GM18507 (cell line): ENCODE measurements at regions not wholly inside any gene's neighbourhood (a gene's known extent, or its start where the extent isn't known, plus 50 kb on each side); places are given as distances from the start of the nearest gene placed in this dataset.
A peak's percentile ranks its signal among the peaks of the same experiment; 100 is the strongest.

Experiments
- DNase-seq: peaks from one replicate; pipeline ENCODE4 v3.0.0; 2011; ENCODE audit warnings: low read depth; ENCODE audit not compliant: insufficient read length; ENCODE audit errors: extremely low spot score
- FAIRE-seq: peaks from 2 replicates; lab custom pipeline; 2011; peaks lifted over from hg19 to GRCh38; lab: Jason Lieb, UNC

- DNase-seq (no peak), FAIRE-seq (no peak)
Observed at GRCh38 chrX:82058728-82059127, 856.8 kb downstream of the SH3BGRL start.

DNA sequence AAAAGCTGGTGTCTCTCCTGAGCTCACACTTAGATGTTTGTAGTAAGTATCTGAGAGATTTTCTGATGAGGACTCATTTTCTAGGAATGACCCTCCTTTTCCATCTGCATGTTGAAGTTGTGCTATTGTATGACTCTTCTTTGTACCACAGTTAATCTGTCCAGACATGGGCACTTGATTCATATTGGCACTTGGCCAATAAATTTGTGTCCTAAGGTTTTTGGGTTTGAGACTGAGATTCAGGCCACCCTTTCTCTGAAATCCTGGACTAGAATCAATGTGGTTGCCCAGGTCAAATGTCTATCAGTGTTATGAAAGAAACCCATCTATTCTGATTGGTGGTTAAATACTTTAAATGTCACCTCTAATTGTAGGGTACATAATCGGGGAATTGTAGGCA lies 869.0 kb downstream of the SH3BGRL start:
- DNase-seq (no peak), FAIRE-seq (no peak)

- no peak for DNase-seq
- FAIRE-seq = no peak
Observed at GRCh38 chrX:82081027-82081426, 879.1 kb downstream of the SH3BGRL start.

DNA sequence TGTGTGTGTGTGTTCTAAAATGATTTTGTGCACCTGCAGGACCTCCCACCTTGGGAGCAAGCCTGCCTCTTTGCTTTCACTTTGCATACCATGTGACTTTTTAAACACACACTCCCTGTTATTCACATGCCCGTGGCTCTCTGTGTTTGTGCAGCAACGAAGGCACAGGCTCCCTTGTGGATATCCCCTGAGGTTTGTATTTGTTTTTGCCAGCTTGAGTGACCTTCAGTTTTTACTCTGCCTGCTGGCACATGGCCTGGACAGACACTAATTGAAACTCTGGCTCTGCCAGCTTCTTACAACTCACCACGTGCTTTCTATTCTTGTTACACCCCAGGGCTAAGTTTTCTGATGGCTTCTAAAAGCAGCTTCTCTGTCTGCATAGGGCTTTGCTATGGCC lies 885.8 kb downstream of the SH3BGRL start:
- DNase-seq (no peak), FAIRE-seq (no peak)

- no peak for FAIRE-seq
- DNase-seq = no peak
Observed at GRCh38 chrX:82092307-82092706, 890.4 kb downstream of the SH3BGRL start.

GRCh38 chrX:82125103-82125502 lies 923.2 kb downstream of the SH3BGRL start:
- DNase-seq (no peak), FAIRE-seq (no peak)

- FAIRE-seq = peak; percentile 49
- no peak for DNase-seq
Observed at GRCh38 chrX:82127228-82128123, 925.6 kb downstream of the SH3BGRL start.

- no peak for FAIRE-seq
- no peak for DNase-seq
Observed at GRCh38 chrX:82134378-82134777, 932.5 kb downstream of the SH3BGRL start.

GRCh38 chrX:82141942-82142341 lies 940.0 kb downstream of the SH3BGRL start:
- DNase-seq = no peak
- FAIRE-seq = no peak

- DNase-seq (no peak), FAIRE-seq (no peak)
Observed at GRCh38 chrX:82161195-82161594, 959.3 kb downstream of the SH3BGRL start.

- FAIRE-seq (no peak), DNase-seq (no peak)
Observed at GRCh38 chrX:82163701-82164100, 961.8 kb downstream of the SH3BGRL start.

GRCh38 chrX:82196866-82197265 lies 995.0 kb downstream of the SH3BGRL start:
- FAIRE-seq = no peak
- no peak for DNase-seq

GRCh38 chrX:82208975-82209374 lies 1007.1 kb downstream of the SH3BGRL start:
- DNase-seq (no peak), FAIRE-seq (no peak)

GRCh38 chrX:82218361-82218760 lies 1016.5 kb downstream of the SH3BGRL start:
- FAIRE-seq (no peak), DNase-seq (no peak)

- no peak for FAIRE-seq
Observed at GRCh38 chrX:82219129-82219528, 1017.2 kb downstream of the SH3BGRL start.

DNA sequence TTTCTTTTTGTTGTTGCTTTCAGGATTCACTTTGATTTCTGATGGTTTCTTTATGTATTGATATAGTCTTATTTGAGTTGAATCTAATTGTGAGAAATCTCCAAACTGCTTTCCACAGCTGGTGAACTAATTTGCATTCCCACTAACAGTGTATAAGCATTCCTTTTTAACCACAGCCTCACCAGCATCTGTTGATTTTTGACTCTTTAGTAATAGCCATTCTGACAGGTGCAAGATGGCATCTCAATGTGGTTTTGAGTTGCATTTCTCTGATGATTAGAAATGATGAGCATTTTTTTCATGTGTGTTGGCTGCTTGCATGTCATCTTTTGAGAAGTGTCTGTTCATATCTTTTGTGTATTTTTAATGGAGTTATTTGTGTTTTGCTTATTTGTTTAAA lies 1023.1 kb downstream of the SH3BGRL start:
- DNase-seq (no peak), FAIRE-seq (no peak)

More at GRCh38 chrX:82219129-82219528, 1017.2 kb downstream of the SH3BGRL start:
- DNase-seq = no peak

GRCh38 chrX:82230013-82230412 lies 1028.1 kb downstream of the SH3BGRL start:
- no peak for DNase-seq
- FAIRE-seq = no peak

GRCh38 chrX:82232679-82233078 lies 1030.8 kb downstream of the SH3BGRL start:
- FAIRE-seq (no peak), DNase-seq (no peak)

DNA sequence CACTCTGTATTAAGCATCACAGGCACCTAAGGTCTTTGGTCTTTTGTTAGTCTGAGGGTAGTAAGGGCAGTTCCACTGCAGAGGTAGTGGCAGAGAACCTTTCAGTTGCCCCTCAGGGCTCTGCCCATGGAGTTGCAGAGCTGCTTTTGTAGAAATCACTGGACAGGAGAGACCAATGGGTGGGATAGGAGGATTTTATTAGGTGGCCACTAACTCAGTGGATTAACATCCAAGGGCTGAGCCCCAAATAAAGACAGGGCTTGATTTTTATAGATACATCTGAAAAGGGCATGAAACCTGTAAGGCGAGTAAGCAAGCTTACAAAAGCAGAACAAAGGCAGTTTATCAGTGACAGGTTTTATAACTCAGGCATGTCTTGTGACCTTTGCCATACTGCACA lies 1035.4 kb downstream of the SH3BGRL start:
- DNase-seq = no peak
- no peak for FAIRE-seq
